BE2C (cell line): ENCODE measurements at regions not wholly inside any gene's neighbourhood (a gene's known extent, or its start where the extent isn't known, plus 50 kb on each side); places are given as distances from the start of the nearest gene placed in this dataset.
"Not testable (repeated sequence)": the region's sequence is repeated elsewhere in the genome, so short reads cannot be mapped to it uniquely, and the experiment has no call there.

Experiments
- DNase-seq: peaks from one replicate; pipeline ENCODE4 v3.0.0-alpha.2; 2020
- H3K27me3 ChIP-seq: fragments of 250-450 bp; sonication (Bioruptor Pico); 2 replicates; pipeline ENCODE4 v1.5.1; 2020; ENCODE audit warnings: mild to moderate bottlenecking
- H3K36me3 ChIP-seq: fragments of 250-450 bp; sonication (Bioruptor Pico); 2 replicates; pipeline ENCODE4 v1.5.1; 2020; ENCODE audit warnings: mild to moderate bottlenecking
- H3K4me1 ChIP-seq: fragments of 250-450 bp; sonication (Bioruptor Pico); 2 replicates; pipeline ENCODE4 v1.5.1; 2020
- H3K4me3 ChIP-seq: 2 replicates; pipeline ENCODE4 v1.5.1; 2011; ENCODE audit warnings: low read depth, low read length
- H3K9me3 ChIP-seq: fragments of 250-450 bp; sonication (Bioruptor Pico); 2 replicates; pipeline ENCODE4 v1.5.1; 2020
- TF ChIP-seq, protein P1 (sequence below): IDR thresholded peaks from 2 replicates; pipeline ENCODE4 v1.5.1; 2012; ENCODE audit warnings: mild to moderate bottlenecking, low read depth, low read length

- DNase-seq: no peak
Measured at GRCh38 chr6:101083533-101084175, 202.5 kb upstream of the ASCC3 start.

DNA sequence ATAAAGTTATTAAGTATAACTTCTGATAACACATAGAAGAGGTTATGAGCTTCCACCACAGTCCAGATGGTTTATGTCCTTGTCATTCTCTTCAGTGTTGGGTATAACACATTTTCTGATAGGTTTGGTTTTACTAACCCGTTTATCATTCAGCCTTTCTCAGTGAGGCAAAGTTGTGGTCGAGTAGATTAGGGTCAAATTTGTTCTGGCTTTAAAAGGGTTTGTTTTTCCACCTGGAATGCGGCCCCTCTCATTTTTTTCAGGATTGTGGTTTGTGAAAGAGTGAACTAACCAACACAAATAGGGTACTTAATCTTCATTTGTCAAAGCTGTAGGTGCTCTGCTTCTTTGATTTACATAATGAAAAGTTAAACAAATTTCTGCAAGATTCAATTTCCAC lies 204.2 kb upstream of the ASCC3 start:
- no peaks in the 10 kb centered on the region for H3K9me3 ChIP-seq
- DNase-seq: no peak
- no peak overlapping the region for H3K4me3 ChIP-seq
- no peaks in the 10 kb centered on the region for H3K27me3 ChIP-seq
- TF ChIP-seq, protein P1, sequence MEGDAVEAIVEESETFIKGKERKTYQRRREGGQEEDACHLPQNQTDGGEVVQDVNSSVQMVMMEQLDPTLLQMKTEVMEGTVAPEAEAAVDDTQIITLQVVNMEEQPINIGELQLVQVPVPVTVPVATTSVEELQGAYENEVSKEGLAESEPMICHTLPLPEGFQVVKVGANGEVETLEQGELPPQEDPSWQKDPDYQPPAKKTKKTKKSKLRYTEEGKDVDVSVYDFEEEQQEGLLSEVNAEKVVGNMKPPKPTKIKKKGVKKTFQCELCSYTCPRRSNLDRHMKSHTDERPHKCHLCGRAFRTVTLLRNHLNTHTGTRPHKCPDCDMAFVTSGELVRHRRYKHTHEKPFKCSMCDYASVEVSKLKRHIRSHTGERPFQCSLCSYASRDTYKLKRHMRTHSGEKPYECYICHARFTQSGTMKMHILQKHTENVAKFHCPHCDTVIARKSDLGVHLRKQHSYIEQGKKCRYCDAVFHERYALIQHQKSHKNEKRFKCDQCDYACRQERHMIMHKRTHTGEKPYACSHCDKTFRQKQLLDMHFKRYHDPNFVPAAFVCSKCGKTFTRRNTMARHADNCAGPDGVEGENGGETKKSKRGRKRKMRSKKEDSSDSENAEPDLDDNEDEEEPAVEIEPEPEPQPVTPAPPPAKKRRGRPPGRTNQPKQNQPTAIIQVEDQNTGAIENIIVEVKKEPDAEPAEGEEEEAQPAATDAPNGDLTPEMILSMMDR: no peak
- H3K36me3 ChIP-seq: no peaks in the 10 kb centered on the region
- H3K4me1 ChIP-seq: no peaks in the 10 kb centered on the region

More at GRCh38 chr6:101083533-101084175, 202.5 kb upstream of the ASCC3 start:
- Histone ChIP-seq H3K4me1 (no peaks in the 10 kb centered on the region), H3K9me3 (no peaks in the 10 kb centered on the region), H3K4me3 (no peak overlapping the region), H3K27me3 (no peaks in the 10 kb centered on the region), H3K36me3 (no peaks in the 10 kb centered on the region)
- TF ChIP-seq, protein P1: no peak

GRCh38 chr6:101086473-101086872 lies 205.3 kb upstream of the ASCC3 start:
- Histone ChIP-seq H3K4me3 (no peak overlapping the region), H3K4me1 (no peaks in the 10 kb centered on the region), H3K9me3 (no peaks in the 10 kb centered on the region), H3K36me3 (no peaks in the 10 kb centered on the region), H3K27me3 (no peaks in the 10 kb centered on the region)
- DNase-seq: no peak
- TF ChIP-seq, protein P1: no peak

DNA sequence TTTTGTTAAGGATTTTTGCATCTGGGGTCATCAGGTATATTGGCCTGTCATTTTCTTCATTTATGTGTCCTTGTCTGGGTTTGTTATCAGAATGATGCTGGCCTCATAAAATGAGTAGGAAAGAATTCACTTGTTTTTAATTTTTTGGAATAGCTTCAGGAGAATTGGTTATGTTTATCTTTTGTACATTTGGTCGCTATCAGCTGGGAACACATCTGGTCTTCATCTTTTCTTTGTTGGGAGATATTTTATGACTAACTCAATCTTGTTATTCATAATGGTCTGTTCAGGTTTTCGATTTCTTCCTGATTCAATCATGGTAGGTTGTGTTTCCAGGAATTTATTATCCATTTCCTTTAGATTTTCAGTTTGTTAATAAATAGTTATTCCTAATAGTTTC lies 207.5 kb upstream of the ASCC3 start:
- H3K4me1 ChIP-seq: no peaks in the 10 kb centered on the region
- no peaks in the 10 kb centered on the region for H3K27me3 ChIP-seq
- DNase-seq: no peak
- H3K4me3 ChIP-seq: no peak overlapping the region
- H3K9me3 ChIP-seq: no peaks in the 10 kb centered on the region
- H3K36me3 ChIP-seq: no peaks in the 10 kb centered on the region
- TF ChIP-seq, protein P1: no peak

DNA sequence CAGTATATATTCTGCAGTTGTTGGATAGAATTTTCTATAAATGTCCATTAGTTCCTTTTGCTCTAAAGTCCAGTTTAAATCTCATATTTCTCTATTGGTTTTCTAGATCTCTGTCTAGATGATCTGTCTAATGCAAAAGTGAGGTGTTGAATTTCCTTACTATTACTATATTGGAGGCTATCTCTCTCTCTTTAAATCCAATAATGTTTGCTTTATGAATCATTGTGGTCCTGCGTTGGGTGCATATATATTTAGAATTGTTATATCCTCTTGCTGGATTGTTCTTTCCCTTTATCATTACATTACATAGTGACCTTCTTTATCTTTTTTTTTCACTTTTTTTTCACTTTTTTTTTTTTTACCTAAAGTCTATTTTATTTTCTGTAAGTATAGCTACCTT lies 208.5 kb upstream of the ASCC3 start:
- no peaks in the 10 kb centered on the region for H3K27me3 ChIP-seq
- H3K4me1 ChIP-seq: no peaks in the 10 kb centered on the region
- DNase-seq: no peak
- TF ChIP-seq, protein P1: no peak
- no peak overlapping the region for H3K4me3 ChIP-seq
- no peaks in the 10 kb centered on the region for H3K9me3 ChIP-seq
- no peaks in the 10 kb centered on the region for H3K36me3 ChIP-seq

GRCh38 chr6:101090281-101090680 lies 209.2 kb upstream of the ASCC3 start:
- Histone ChIP-seq H3K27me3 (no peaks in the 10 kb centered on the region), H3K9me3 (no peaks in the 10 kb centered on the region)

DNA sequence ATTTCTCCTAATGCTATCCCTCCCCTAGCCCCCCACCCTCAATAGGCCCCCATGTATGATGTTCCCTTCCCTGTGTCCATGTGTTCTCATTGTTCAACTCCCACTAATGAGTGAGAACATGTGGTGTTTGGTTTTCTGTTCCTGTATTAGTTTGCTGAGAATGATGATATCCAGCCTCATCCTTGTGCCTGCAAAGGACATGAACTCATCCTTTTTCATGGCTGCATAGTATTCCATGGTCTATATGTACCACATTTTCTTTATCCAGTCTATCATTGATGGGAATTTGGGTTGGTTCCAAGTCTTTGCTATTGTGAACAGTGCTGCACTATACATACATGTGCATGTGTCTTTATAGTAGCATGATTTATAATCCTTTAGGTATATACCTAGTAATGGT lies 217.5 kb upstream of the ASCC3 start:
- H3K36me3 ChIP-seq, H3K4me3 ChIP-seq, H3K4me1 ChIP-seq, H3K9me3 ChIP-seq, DNase-seq, H3K27me3 ChIP-seq: not testable (repeated sequence)

More at GRCh38 chr6:101090281-101090680, 209.2 kb upstream of the ASCC3 start:
- DNase-seq: no peak
- Histone ChIP-seq H3K36me3 (no peaks in the 10 kb centered on the region), H3K4me1 (no peaks in the 10 kb centered on the region), H3K4me3 (no peak overlapping the region)
- TF ChIP-seq, protein P1: no peak
